Uterus (tissue), 2 donors: ENCODE measurements at regions not wholly inside any gene's neighbourhood (a gene's known extent, or its start where the extent isn't known, plus 50 kb on each side); places are given as distances from the start of the nearest gene placed in this dataset.
"Not testable (repeated sequence)": the region's sequence is repeated elsewhere in the genome, so short reads cannot be mapped to it uniquely, and the experiment has no call there.

Source experiments
- POLR2A ChIP-seq, 2 donors: fragments of 450-650 bp; IDR thresholded peaks; one replicate each; pipeline ENCODE4 v1.6.1; 2016; ENCODE audit warnings: antibody characterized with exemption in 2 of 2, mild to moderate bottlenecking in 1 of 2, moderate library complexity in 1 of 2
- TF ChIP-seq, protein P1 (sequence below), 4 experiments: fragments of 200-600 bp in 2 of 4; fragments of 450-650 bp in 2 of 4; sonication (generic) in 2 of 4; IDR thresholded peaks; one replicate each; pipeline ENCODE4 v1.5.1; 2016 to 2019; ENCODE audit warnings: antibody characterized with exemption in 4 of 4, mild to moderate bottlenecking in 2 of 4, moderate library complexity in 1 of 4

DNA sequence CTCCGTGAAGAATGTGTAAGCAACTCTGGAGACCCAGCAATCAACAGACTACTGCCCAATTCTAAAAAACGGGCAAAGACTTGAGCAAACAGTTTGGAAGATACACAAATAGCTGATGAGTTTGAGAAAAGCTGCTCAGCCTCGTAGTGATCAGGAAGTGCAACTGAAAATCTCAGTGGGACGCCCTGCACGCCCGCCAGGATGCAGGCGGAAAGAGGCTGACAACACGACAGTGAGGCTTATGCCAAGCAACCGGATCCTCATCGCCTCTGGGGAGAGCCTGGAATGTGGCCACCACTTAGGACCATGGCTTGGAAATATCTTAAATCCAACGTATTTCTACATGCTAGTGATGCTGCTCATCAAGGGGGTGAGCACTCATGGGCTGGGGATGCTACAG lies 116.2 kb upstream of the FAM20C start:
- TF ChIP-seq, protein P1, sequence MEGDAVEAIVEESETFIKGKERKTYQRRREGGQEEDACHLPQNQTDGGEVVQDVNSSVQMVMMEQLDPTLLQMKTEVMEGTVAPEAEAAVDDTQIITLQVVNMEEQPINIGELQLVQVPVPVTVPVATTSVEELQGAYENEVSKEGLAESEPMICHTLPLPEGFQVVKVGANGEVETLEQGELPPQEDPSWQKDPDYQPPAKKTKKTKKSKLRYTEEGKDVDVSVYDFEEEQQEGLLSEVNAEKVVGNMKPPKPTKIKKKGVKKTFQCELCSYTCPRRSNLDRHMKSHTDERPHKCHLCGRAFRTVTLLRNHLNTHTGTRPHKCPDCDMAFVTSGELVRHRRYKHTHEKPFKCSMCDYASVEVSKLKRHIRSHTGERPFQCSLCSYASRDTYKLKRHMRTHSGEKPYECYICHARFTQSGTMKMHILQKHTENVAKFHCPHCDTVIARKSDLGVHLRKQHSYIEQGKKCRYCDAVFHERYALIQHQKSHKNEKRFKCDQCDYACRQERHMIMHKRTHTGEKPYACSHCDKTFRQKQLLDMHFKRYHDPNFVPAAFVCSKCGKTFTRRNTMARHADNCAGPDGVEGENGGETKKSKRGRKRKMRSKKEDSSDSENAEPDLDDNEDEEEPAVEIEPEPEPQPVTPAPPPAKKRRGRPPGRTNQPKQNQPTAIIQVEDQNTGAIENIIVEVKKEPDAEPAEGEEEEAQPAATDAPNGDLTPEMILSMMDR (IDR thresholded peaks at IDR 0.05), result not testable (repeated sequence)
- not testable (repeated sequence) for TF ChIP-seq POLR2A (IDR thresholded peaks at IDR 0.05)
